PC-9 (cell line): ENCODE measurements at regions not wholly inside any gene's neighbourhood (a gene's known extent, or its start where the extent isn't known, plus 50 kb on each side); places are given as distances from the start of the nearest gene placed in this dataset.
"Not testable (repeated sequence)": the region's sequence is repeated elsewhere in the genome, so short reads cannot be mapped to it uniquely, and the experiment has no call there.

ENCODE experiments used
- BruUV-seq: library from RNA; stranded (reverse); fragments of 400-500 nt; replicated peaks from 2 replicates; lab custom pipeline; 2021; lab: Mats Ljungman, UMichigan
- CTCF ChIA-PET: fragments of 300-600 bp; sonication (Branson Sonifier 250); formaldehyde crosslinking; loops from one replicate; lab custom pipeline; 2022; ENCODE audit warnings: antibody characterized with exemption; lab: Charles Lee
- POLR2A ChIA-PET: fragments of 300-600 bp; sonication (Branson Sonifier 250); formaldehyde crosslinking; loops from one replicate; lab custom pipeline; 2022; ENCODE audit warnings: antibody characterized with exemption; ENCODE audit not compliant: unreplicated experiment; lab: Charles Lee
- DNase-seq, 2 experiments: peaks; one replicate each; pipeline versions ENCODE4 v3.0.0 to v3.0.0-alpha.2; 2015 to 2022; ENCODE audit warnings: mixed read lengths in 1 of 2
- H2AFZ ChIP-seq: fragments of 200-600 bp; sonication (generic); 2 replicates; pipeline ENCODE4 v1.8.1; 2017; ENCODE audit warnings: antibody characterized with exemption
- H3F3A ChIP-seq: fragments of 200-600 bp; sonication (generic); 2 replicates; pipeline ENCODE4 v1.8.1; 2017; ENCODE audit warnings: antibody characterized with exemption, mild to moderate bottlenecking, low read depth; ENCODE audit not compliant: insufficient read depth
- H3K27ac ChIP-seq: fragments of 200-600 bp; sonication (generic); 2 replicates; pipeline ENCODE4 v1.6.1; 2016; ENCODE audit warnings: mixed run types
- H3K27me3 ChIP-seq: fragments of 200-600 bp; sonication (generic); 2 replicates; pipeline ENCODE4 v1.6.1; 2016; ENCODE audit warnings: low read depth, mixed run types; ENCODE audit not compliant: insufficient read depth
- H3K36me3 ChIP-seq: fragments of 200-600 bp; sonication (generic); 2 replicates; pipeline ENCODE4 v1.6.1; 2016; ENCODE audit warnings: low read depth, mixed run types
- H3K4me1 ChIP-seq: fragments of 200-600 bp; sonication (generic); replicated peaks from 2 replicates; pipeline ENCODE4 v1.6.1; 2016; ENCODE audit warnings: mixed run types; ENCODE audit not compliant: insufficient read depth
- H3K4me2 ChIP-seq: fragments of 200-600 bp; sonication (generic); 2 replicates; pipeline ENCODE4 v1.6.1; 2017; ENCODE audit warnings: mixed run types
- H3K4me3 ChIP-seq: fragments of 200-600 bp; sonication (generic); 2 replicates; pipeline ENCODE4 v1.6.1; 2016; ENCODE audit warnings: mixed run types
- H3K79me2 ChIP-seq: fragments of 200-600 bp; sonication (generic); 2 replicates; pipeline ENCODE4 v1.6.1; 2017; ENCODE audit warnings: low read depth, mixed run types
- H3K9me2 ChIP-seq: fragments of 200-600 bp; sonication (generic); 2 replicates; pipeline ENCODE4 v1.8.1; 2017; ENCODE audit warnings: mild to moderate bottlenecking; ENCODE audit not compliant: insufficient read depth
- H3K9me3 ChIP-seq: fragments of 200-600 bp; sonication (generic); 2 replicates; pipeline ENCODE4 v1.8.1; 2016; ENCODE audit warnings: low read depth; ENCODE audit not compliant: insufficient read depth
- H4K20me1 ChIP-seq: fragments of 200-600 bp; sonication (generic); 2 replicates; pipeline ENCODE4 v1.8.1; 2017; ENCODE audit not compliant: insufficient read depth
- CTCF ChIP-seq: fragments of 200-600 bp; sonication (generic); conservative IDR thresholded peaks from 2 replicates; pipeline ENCODE4 v1.6.1; 2017; ENCODE audit warnings: mixed run types, antibody characterized with exemption, mild to moderate bottlenecking, moderate library complexity
- EZH2 ChIP-seq: fragments of 200-600 bp; sonication (generic); IDR thresholded peaks from 2 replicates; pipeline ENCODE4 v1.8.0; 2017; ENCODE audit warnings: antibody characterized with exemption, low read depth
- intact Hi-C: fragments of 100-400 bp; cut with micrococcal nuclease; formaldehyde crosslinking; loops from one replicate; pipeline ENCODE4 v1.10.0; 2022; ENCODE audit not compliant: unreplicated experiment

- no peak for TF ChIP-seq EZH2
- TF ChIP-seq CTCF = no peak
- Histone ChIP-seq H3K79me2 (no peaks in the 10 kb centered on the region), H3K9me2 (no peaks in the 10 kb centered on the region), H3K4me2 (no peak overlapping the region), H3F3A (no peaks in the 10 kb centered on the region), H4K20me1 (no peaks in the 10 kb centered on the region), H3K4me3 (no peak overlapping the region), H3K36me3 (no peaks in the 10 kb centered on the region), H3K9me3 (no peaks in the 10 kb centered on the region), H2AFZ (no peak overlapping the region), H3K4me1 (no peaks in the 10 kb centered on the region), H3K27ac (no peak overlapping the region), H3K27me3 (no peaks in the 10 kb centered on the region)
- ChIA-PET POLR2A (no interaction called here), CTCF (no interaction called here)
- no TSS peak for BruUV-seq
- intact Hi-C loops = no loop called here
- no peak for DNase-seq
Observed at GRCh38 chr7:69539531-69539930, 58.7 kb upstream of the AUTS2 start.

GRCh38 chr7:69540287-69540686, 58.0 kb upstream of the AUTS2 start:
- Histone ChIP-seq H3K9me2 (no peaks in the 10 kb centered on the region), H4K20me1 (no peaks in the 10 kb centered on the region), H2AFZ (no peak overlapping the region), H3K4me1 (no peaks in the 10 kb centered on the region), H3F3A (no peaks in the 10 kb centered on the region), H3K27ac (no peak overlapping the region), H3K9me3 (no peaks in the 10 kb centered on the region), H3K27me3 (no peaks in the 10 kb centered on the region), H3K4me3 (no peak overlapping the region), H3K36me3 (no peaks in the 10 kb centered on the region), H3K4me2 (no peak overlapping the region), H3K79me2 (no peaks in the 10 kb centered on the region)
- CTCF ChIA-PET = no interaction called here
- TF ChIP-seq CTCF (no peak), EZH2 (no peak)
- DNase-seq = no peak
- no TSS peak for BruUV-seq
- POLR2A ChIA-PET = no interaction called here
- intact Hi-C loops = no loop called here

GRCh38 chr7:69541779-69542432, 56.4 kb upstream of the AUTS2 start:
- BruUV-seq, CTCF ChIA-PET, H2AFZ ChIP-seq, H3K4me2 ChIP-seq, H4K20me1 ChIP-seq, H3K27me3 ChIP-seq, DNase-seq, POLR2A ChIA-PET, H3K9me2 ChIP-seq, H3K36me3 ChIP-seq, H3K79me2 ChIP-seq, H3F3A ChIP-seq, intact Hi-C loops, H3K27ac ChIP-seq, H3K4me3 ChIP-seq, H3K9me3 ChIP-seq, H3K4me1 ChIP-seq: not testable (repeated sequence)

- Histone ChIP-seq H3K4me1 (no peaks in the 10 kb centered on the region; the same call in 1 of the 2 replicates), H3F3A (no peaks in the 10 kb centered on the region), H2AFZ (no peak overlapping the region), H3K79me2 (no peaks in the 10 kb centered on the region), H3K4me2 (no peak overlapping the region), H3K4me3 (no peak overlapping the region), H3K9me3 (no peaks in the 10 kb centered on the region), H4K20me1 (no peaks in the 10 kb centered on the region), H3K9me2 (no peaks in the 10 kb centered on the region), H3K36me3 (no peaks in the 10 kb centered on the region), H3K27me3 (no peaks in the 10 kb centered on the region), H3K27ac (no peak overlapping the region)
- no peak for DNase-seq
- intact Hi-C loops = no loop called here
- CTCF ChIA-PET = no interaction called here
- TF ChIP-seq EZH2 (no peak), CTCF (no peak)
- POLR2A ChIA-PET = no interaction called here
- BruUV-seq = no TSS peak
Observed at GRCh38 chr7:69545175-69545574, 53.1 kb upstream of the AUTS2 start.
